WERI-Rb-1 (cell line): ENCODE measurements at regions not wholly inside any gene's neighbourhood (a gene's known extent, or its start where the extent isn't known, plus 50 kb on each side); places are given as distances from the start of the nearest gene placed in this dataset.

Experiments used
- DNase-seq: peaks from one replicate; pipeline ENCODE4 v3.0.0-alpha.2; 2020
- H3K27ac ChIP-seq: fragments of 250-450 bp; sonication (Bioruptor Pico); 2 replicates; pipeline ENCODE4 v1.5.1; 2020; ENCODE audit warnings: mild to moderate bottlenecking, moderate library complexity
- H3K27me3 ChIP-seq: fragments of 250-450 bp; sonication (Bioruptor Pico); 2 replicates; pipeline ENCODE4 v1.5.1; 2021; ENCODE audit warnings: mild to moderate bottlenecking, low read depth, moderate library complexity; ENCODE audit not compliant: insufficient read depth, severe bottlenecking
- H3K36me3 ChIP-seq: fragments of 250-450 bp; sonication (Bioruptor Pico); 2 replicates; pipeline ENCODE4 v1.5.1; 2020; ENCODE audit warnings: mild to moderate bottlenecking, moderate library complexity
- H3K4me3 ChIP-seq: 2 replicates; pipeline ENCODE4 v1.5.1; 2011; ENCODE audit warnings: low read depth, mild to moderate bottlenecking, control low read depth, low read length
- H3K9me3 ChIP-seq: fragments of 250-450 bp; sonication (Bioruptor Pico); 2 replicates; pipeline ENCODE4 v1.5.1; 2021; ENCODE audit warnings: mild to moderate bottlenecking, moderate library complexity; ENCODE audit not compliant: severe bottlenecking
- CTCF ChIP-seq: IDR thresholded peaks from 2 replicates; pipeline ENCODE4 v1.5.1; 2011; ENCODE audit warnings: low read depth, mild to moderate bottlenecking, control low read depth, inconsistent platforms, low read length

DNA sequence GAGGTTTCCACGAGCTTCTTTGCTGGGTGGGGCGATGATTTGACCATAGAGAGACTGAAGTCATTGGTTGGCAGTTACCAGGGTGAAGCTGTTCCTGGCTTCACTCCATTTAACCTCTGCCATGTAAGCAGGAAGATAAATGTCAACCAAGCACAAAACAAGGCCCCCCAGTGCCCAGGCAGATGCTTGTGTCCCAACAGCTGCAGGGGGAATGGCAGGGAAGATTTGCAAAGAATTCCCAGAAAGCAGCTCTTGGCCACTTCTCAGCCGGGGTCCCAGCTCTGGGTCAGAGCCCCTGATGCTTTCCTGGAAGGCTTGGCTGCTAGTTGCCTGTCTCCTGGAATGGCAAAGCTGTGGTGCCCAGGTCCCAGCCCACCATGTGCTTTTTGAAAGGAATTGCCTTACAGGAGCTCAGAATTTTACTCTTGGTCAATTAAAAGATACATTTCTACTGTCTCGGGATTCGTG is 383.4 kb downstream of the ENC1 start:
- DNase-seq, result no peak
- no peak overlapping the region for H3K4me3 ChIP-seq

GRCh38 chr5:74255692-74256392 is 384.7 kb downstream of the ENC1 start:
- Histone ChIP-seq H3K9me3 (no peaks in the 10 kb centered on the region), H3K4me3 (no peak overlapping the region), H3K36me3 (no peaks in the 10 kb centered on the region), H3K27ac (no peak overlapping the region), H3K27me3 (no peaks in the 10 kb centered on the region)
- no peak for DNase-seq
- no peak for TF ChIP-seq CTCF

More for the DNA sequence above, 383.4 kb downstream of the ENC1 start:
- no peak overlapping the region for H3K27ac ChIP-seq
- TF ChIP-seq CTCF, result no peak
- no peaks in the 10 kb centered on the region for H3K27me3 ChIP-seq
- H3K36me3 ChIP-seq, result no peaks in the 10 kb centered on the region
- H3K9me3 ChIP-seq, result no peaks in the 10 kb centered on the region

- DNase-seq, result no peak
- no peak for TF ChIP-seq CTCF
- no peaks in the 10 kb centered on the region for H3K27me3 ChIP-seq
- no peak overlapping the region for H3K4me3 ChIP-seq
- no peak overlapping the region for H3K27ac ChIP-seq
- H3K9me3 ChIP-seq, result no peaks in the 10 kb centered on the region
- H3K36me3 ChIP-seq, result no peaks in the 10 kb centered on the region
Observed at GRCh38 chr5:74254257-74254656, 386.3 kb downstream of the ENC1 start.

DNA sequence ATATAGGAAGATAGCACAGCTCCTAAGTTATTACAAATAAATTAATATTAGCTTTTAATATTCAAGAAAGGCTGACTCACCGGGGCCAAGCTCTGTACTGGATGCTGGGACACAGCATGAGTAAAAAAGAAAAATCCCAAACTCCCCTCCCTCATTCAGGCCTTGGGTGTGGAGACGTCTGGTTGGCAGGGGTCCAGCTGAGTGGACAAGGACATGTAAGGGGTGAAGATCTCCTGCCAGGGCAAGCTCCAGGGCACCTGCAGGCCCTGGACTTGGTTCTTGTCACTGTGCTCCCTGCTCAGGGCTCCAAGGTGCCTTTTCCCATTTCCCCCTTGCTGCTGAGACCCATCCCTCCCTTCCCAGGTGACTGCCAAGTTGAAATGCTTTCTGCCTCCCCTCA is 388.5 kb downstream of the ENC1 start:
- Histone ChIP-seq H3K27me3 (no peaks in the 10 kb centered on the region), H3K4me3 (no peak overlapping the region), H3K36me3 (no peaks in the 10 kb centered on the region), H3K27ac (no peak overlapping the region), H3K9me3 (no peaks in the 10 kb centered on the region)
- DNase-seq, result no peak
- no peak for TF ChIP-seq CTCF

- no peak overlapping the region for H3K4me3 ChIP-seq
- H3K9me3 ChIP-seq, result no peaks in the 10 kb centered on the region
- no peaks in the 10 kb centered on the region for H3K27me3 ChIP-seq
- peak; percentile 27 for DNase-seq
- no peaks in the 10 kb centered on the region for H3K36me3 ChIP-seq
- H3K27ac ChIP-seq, result no peak overlapping the region
- no peak for TF ChIP-seq CTCF
Observed at GRCh38 chr5:74251141-74252035, 389.1 kb downstream of the ENC1 start.
